H1 (cell line): ENCODE measurements at regions not wholly inside any gene's neighbourhood (a gene's known extent, or its start where the extent isn't known, plus 50 kb on each side); places are given as distances from the start of the nearest gene placed in this dataset.

Experiments used
- USF2 ChIP-seq: IDR thresholded peaks from 2 replicates; pipeline ENCODE4 v1.6.1; 2011; ENCODE audit warnings: low read length, improper control_type of control experiment

GRCh38 chr14:81653626-81654025 lies 120.0 kb upstream of the SEL1L start (continued):
- no peak for TF ChIP-seq USF2
